Tibial nerve (tissue), 4 donors: ENCODE measurements at regions not wholly inside any gene's neighbourhood (a gene's known extent, or its start where the extent isn't known, plus 50 kb on each side); places are given as distances from the start of the nearest gene placed in this dataset.

Source experiments
- CTCF ChIP-seq, 5 experiments: fragments of 200-600 bp in 3 of 5; fragments of 450-650 bp in 2 of 5; sonication (generic) in 3 of 5; IDR thresholded peaks; one replicate each; pipeline ENCODE4 v1.5.1; 2016 to 2019; ENCODE audit warnings: antibody characterized with exemption in 5 of 5, mild to moderate bottlenecking in 3 of 5, moderate library complexity in 2 of 5
- EP300 ChIP-seq, 2 donors: sonication (generic); formaldehyde crosslinking; IDR thresholded peaks; one replicate each; pipeline ENCODE4 v1.6.1; 2017; ENCODE audit warnings: antibody characterized with exemption in 2 of 2, mild to moderate bottlenecking in 1 of 2
- POLR2A ChIP-seq, 2 donors: fragments of 450-650 bp; IDR thresholded peaks; one replicate each; pipeline ENCODE4 v1.6.1; 2017; ENCODE audit warnings: antibody characterized with exemption in 2 of 2, mild to moderate bottlenecking in 2 of 2, moderate library complexity in 2 of 2

- no peak for TF ChIP-seq EP300 (IDR thresholded peaks at IDR 0.05)
- no peak for TF ChIP-seq CTCF (IDR thresholded peaks at IDR 0.05)
- TF ChIP-seq POLR2A (IDR thresholded peaks at IDR 0.05): no peak
Observed at GRCh38 chr15:95567686-95568085, 762.8 kb upstream of the NR2F2 start.
